ENCODE measurements at regions not wholly inside any gene's neighbourhood (a gene's known extent, or its start where the extent isn't known, plus 50 kb on each side); places are given as distances from the start of the nearest gene placed in this dataset.

DNA sequence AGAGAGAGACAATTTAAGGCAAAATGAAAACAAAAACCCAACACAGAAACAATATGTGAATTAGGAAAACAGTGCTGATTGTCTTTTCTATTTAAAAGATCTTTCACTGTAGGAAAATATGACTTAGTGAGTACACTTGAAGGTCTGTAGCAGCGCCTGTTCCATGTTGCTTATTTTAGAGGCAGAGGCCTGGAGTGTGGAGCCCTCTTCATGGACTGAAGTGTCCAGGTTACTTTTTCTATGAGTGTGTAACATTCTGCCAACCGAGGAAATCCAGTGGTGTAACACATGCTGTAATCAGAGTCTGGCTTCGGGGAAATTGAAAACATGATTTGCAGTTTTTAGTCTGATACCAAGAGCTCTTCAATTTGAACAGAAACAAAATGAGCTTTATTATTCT, 64.0 kb upstream of the GPRIN3 start:
- TF ChIP-seq, protein P1, sequence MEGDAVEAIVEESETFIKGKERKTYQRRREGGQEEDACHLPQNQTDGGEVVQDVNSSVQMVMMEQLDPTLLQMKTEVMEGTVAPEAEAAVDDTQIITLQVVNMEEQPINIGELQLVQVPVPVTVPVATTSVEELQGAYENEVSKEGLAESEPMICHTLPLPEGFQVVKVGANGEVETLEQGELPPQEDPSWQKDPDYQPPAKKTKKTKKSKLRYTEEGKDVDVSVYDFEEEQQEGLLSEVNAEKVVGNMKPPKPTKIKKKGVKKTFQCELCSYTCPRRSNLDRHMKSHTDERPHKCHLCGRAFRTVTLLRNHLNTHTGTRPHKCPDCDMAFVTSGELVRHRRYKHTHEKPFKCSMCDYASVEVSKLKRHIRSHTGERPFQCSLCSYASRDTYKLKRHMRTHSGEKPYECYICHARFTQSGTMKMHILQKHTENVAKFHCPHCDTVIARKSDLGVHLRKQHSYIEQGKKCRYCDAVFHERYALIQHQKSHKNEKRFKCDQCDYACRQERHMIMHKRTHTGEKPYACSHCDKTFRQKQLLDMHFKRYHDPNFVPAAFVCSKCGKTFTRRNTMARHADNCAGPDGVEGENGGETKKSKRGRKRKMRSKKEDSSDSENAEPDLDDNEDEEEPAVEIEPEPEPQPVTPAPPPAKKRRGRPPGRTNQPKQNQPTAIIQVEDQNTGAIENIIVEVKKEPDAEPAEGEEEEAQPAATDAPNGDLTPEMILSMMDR (IDR thresholded peaks at IDR 0.05; ENCODE audit: extremely low read depth in 1 of 2, insufficient read depth in 1 of 2, low read depth in 1 of 2, low read length in 2 of 2): no peak
- TF ChIP-seq POLR2A (IDR thresholded peaks at IDR 0.05; ENCODE audit: low read depth, low read length) (no peak), FOS (IDR thresholded peaks at IDR 0.05; ENCODE audit: borderline replicate concordance, insufficient read depth, low read length) (no peak), POLR2AphosphoS5 (IDR thresholded peaks at IDR 0.05; ENCODE audit: insufficient read depth, low read depth, low read length) (no peak), EZH2 (IDR thresholded peaks at IDR 0.05; ENCODE audit: borderline replicate concordance, low read depth, low read length, severe bottlenecking) (no peak), GATA2 (IDR thresholded peaks at IDR 0.05; ENCODE audit: insufficient read depth, insufficient read length, low read depth, low read length) (no peak)
